ENCODE measurements at regions not wholly inside any gene's neighbourhood (a gene's known extent, or its start where the extent isn't known, plus 50 kb on each side); places are given as distances from the start of the nearest gene placed in this dataset.
A peak's percentile ranks its signal among the peaks of the same experiment; 100 is the strongest.

DNA sequence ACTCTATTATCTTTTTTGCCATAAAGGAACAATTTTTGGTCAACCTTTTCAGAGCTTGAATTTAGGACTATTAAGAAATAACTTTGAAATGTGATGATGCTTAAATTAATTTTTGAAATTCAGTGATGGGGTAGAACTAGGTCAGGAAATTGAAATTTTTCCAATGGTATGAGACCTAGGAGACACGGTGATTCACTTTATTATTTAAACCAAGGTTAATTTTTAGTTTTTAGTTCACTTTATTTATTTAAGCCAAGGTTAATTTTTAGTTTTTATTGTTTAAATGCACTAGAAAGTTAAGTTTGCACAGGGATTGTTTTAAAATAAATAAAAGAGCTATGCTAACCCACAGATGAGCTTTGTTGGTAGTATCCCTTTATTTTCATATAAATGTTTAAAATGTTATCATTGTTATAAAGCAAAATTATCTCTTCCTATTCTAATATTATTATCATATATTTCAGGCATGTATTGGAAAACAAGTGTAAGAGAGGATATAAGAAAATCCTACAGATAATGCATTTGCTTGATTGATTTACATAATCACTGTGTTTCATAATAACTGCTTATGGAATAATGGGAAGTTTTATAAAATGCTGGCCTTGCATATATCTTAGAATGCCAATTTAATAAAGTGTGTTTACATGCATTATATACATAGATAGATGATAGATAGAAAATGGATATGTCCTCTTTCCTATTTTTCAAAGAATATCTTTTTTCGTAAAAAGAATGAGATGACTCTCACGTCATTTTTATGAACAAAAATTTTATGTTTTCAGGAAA lies 163.6 kb downstream of the HGF start:
- no peak for DNase-seq

DNA sequence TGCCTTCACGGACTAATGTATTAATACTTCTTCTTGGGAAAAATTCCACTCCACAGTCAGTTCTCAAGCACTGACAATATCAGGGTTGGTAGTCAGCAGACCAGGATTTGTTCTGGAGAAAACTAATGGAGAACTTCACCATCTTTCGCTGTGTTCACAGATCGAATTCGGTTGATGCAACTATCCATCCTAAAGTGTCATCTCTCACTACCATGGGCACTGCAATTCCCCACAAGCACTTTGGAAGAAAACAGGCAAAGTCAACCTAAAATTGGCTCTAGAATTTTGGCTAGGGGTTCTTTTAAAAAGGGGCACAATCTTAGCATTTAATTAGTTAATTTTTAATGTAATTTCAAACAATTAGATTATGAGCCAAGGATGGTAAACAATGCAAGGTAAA lies 164.4 kb downstream of the HGF start:
- no peak for DNase-seq

DNA sequence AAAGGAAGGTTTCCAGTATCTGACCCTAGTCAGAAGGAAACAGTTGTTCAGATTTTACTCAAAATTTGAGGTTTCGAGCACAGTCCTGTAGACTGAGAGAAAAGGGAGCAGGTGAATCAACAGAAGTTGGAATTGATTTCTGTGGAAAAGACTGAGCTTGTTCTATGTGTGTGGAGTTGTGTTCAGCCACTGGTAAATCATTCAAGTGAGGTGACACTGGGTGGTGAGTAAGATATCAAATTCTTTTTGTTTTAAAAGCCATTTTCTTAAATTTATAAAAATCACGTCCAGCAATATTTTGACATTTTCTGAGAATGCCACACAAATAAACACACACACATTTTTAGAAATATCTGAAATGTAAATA lies 165.1 kb downstream of the HGF start:
- DNase-seq, result no peak

DNA sequence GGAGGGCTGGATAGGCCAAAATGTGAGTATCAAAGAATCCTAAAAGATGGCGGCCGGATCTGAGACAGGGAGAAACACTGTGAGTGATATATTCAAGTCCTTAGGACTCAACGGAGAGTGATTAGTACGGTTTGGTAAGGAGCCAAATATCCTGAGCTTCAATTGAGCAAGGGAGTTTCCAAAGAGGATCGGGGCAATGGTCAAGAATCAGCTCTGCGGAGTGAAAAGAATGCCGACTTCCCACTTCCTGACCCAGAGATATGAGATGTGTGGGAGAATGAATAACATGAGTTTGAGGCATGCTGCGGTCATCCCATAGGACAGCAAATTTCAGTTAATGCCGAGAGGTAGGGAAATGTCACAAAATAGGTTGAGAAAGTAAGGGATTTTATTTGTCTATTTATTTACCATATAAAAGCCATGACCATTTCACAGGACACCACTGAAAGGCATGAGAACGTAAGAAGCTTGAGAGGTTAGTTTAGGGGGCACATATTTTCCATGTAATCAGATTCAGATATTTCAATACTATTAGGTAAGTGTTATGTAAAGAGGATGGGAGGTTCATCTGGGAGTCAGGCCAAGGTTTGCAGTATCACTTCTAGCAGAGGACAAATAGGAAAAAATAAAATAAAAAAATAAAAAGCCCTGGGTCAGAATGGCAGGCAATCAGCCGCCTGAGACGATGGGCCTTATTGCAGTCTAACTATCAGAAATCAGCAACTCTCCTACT lies 165.6 kb downstream of the HGF start:
- DNase-seq, result peak; percentile 32

DNA sequence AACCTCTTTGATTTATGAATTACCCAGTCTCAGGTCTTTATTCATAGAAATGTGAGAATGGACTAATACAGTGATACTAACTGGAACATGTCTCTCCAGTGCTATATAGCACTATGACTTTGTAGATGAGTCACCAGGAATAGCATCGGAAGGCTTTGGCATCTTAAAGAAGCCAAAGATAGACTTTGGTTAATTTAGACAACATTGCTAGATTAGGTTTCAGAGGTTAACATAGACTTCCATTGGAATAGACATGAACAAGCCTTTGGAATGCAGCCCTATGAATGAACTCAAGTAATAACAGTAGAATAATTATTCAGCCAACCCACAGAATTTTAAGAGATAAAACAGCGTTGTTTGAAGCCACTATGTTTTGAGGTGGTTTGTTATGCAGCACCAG lies 169.2 kb downstream of the HGF start:
- DNase-seq, result no peak

DNA sequence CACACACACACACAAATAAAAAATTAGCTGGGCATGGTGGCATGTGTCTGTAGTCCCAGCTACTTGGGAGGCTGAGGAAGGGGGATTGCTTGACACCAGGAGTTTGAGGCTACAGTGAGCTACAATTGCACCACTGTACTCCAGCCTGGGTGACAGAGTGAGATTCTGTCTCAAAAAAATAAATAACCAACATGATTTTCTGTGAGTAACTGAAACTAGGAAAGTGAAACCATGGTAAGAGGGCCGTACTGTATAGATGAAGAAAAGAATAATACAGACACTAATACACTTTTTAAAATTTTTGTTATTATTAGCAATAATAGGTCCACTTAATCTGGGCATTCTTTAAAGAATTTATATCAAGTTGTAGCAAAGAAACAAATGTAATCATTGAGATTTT lies 170.9 kb downstream of the HGF start:
- DNase-seq, result no peak

DNA sequence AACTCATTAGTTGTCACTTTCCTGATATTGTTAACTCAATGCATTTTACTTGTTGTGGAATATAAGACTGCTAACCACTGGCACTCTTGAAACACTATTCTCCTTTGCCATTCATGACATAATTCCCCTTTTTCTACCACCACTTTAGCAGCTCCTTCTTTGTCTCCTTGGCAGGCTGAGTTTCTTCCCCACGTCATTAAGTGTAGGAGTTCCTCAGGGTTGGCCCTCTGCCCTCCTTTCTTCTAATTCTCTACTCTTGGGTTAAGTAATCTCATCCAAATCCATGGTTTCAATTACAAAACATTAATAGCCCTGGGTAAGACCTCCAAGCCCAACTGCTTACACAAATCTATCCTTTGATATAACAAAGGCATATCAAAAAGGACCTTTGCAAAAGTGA lies 175.1 kb downstream of the HGF start:
- no peak for DNase-seq

DNA sequence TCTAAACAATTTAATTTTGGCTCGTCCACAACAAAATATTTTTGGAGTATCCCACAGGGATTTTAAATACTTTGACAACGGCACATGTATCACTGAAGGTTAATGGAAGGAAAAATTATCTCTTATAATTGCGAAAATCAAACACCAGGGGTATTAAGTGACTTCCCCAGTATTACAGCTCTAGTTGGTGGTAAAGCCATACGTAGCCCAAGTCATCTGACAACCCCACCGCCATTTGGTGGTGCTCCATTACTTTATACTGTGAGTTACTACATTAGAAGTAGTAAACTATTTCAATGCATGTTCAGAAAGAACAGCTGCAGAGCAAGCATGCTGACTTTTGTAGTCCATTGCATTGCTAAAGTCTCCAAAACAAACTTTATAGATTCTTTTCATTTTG lies 179.7 kb downstream of the HGF start:
- no peak for DNase-seq

DNA sequence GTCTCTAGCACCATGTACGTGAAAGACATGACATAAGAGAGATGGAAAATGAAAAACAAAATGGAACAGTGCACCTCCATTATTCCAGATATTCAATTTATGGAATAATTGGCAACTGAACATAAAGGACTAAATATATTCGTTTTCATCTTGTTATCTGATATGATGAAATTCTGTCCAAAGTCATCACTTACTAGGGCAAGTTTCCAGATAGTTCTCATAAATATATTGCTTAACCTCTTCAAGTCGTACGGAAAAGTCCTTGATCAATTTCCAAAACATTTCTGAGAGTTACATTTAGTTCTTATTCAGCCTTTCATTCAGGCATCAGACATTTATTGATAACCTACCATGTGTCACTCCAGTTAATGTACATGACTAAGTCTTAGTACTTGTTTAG lies 185.2 kb downstream of the HGF start:
- no peak for DNase-seq

DNA sequence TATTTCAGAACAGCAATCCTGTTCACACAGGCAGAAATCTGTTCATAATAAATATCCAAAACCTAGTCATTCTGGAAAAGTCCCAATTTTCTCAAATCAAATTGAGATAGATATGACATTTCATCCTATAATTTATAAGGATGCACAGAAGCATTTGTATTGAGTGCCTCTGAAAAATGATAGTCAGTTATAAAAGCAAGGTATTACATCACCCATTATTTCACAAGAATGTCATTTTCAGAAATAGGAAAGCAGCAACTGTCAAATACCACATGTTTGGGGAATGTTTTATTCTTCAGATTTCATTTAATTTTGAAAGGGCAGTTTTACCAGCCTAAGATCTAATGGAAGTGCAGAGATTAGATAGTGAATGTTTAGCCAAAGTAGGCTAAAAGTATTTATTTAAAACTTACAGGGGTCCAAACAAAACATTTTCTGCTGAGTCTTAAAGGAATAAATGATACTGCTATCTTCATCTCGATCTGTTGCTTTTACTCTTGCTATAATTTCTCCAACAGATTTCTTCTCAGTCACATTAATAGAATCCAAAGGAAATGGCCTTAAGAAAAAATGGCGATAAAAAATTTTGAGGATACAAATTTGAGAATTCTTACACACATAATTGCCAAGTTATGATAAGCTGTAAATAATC lies 185.8 kb downstream of the HGF start:
- no peak for DNase-seq

DNA sequence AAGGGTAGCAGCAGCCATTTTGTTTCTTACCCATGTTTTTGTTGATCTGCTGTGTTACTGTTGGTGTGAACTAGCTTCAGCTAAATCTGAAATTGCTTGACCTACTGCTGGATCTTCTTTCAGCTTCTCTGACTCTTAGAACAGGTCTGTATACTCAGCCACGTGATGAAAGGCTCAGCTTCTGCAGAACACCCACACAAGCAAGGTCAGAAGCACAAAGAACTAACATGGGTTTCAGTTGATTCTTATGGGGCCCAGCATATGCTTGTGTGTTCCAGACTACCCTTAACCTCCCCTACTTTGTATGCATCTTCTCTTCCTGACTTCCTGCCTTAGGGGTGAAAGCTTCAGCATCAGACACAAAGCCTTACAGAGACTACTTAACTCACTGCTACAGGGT lies 186.8 kb downstream of the HGF start:
- no peak for DNase-seq

DNA sequence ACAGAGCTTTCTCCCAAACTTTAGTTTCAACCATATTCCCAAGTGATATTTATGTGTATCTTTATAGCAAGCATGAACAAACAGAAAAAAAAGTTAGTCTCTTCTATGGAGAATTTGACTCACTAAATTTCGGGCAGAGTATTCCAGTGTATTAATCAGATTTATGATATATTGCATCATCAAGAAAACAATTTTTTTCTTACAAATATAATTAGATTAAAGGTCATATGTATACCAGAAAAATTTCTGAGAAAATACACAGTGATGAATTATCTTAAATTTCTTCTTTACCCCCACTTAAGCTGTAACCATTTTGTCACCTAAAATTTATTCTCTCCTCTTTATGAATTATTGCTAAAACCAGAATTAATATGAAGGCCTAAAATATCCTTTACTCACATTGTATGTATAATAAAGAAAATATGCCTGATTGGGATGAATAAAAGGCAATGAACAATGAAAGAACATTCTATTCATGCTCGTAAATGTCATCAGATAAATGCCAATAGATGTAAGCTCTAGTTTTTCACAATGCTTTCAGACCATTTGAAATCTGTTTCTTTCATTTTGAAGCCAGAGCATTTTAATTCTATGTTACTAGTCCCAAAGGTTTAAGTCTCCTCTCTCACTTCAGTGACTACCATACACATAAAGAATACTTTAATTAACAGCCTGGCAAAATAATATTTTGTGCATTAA lies 192.1 kb downstream of the HGF start:
- no peak for DNase-seq

DNA sequence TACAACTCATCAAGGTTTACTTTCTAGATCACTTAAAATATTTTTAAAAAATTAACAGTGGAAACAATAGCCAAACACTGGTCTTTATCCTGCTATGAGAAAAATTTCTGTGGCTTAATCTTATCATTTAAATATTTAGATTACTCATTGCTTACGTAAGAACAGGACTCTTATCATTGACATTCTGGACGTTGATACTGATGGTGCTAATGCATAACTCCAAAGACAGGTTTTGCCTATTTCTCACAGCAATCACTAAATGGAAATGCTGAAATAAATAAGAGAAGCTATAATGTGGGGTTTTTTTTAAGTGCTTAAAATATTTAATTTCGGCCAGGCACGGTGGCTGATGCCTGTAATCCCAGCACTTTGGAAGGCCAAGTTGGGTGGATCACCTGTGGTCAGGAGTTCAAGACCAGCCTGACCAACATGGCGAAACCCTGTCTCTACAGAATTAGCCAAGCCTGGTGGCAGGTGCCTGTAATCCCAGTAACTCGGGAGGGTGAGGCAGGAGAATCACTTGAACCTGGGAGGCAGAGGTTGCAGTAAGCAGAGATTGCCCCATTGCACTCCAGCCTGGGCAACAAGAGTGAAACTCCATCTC lies 195.0 kb downstream of the HGF start:
- no peak for DNase-seq

DNA sequence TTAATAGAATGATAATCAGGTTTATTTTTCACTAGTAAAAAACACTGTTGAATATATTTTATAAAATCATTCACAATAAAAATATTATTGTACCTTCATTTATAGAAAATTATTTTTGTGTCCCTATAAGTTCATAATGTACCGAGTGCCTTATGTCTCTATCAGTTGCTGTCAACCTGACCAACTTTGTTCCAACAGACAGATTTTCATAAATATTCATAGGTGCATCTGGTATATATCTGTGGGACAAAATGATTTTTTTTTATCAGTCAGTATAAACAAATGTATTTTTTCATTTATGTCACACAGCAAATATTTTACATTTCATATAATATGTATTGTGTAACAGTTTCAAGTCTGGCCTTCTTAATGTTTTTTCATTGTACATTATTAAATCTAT lies 195.9 kb downstream of the HGF start:
- DNase-seq, result no peak

DNA sequence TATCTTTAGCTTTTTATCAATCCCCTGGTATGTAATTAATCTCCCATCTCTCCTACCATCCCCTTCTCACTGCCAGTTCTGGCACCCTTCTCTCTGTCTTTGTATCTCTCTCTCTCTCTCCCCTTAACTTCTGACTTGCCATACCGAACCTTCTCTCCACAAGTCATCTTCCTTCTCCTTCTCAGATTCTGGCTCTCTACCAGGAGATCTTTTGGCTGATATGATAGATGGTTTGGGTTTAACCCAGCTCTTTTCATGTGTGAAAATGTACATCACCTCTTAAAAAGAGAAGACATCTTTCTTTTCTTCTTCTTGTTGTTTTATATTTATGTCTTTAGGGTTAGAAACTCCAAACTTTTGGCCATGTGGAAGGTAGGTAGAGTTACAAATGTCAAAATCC lies 196.7 kb downstream of the HGF start:
- no peak for DNase-seq

DNA sequence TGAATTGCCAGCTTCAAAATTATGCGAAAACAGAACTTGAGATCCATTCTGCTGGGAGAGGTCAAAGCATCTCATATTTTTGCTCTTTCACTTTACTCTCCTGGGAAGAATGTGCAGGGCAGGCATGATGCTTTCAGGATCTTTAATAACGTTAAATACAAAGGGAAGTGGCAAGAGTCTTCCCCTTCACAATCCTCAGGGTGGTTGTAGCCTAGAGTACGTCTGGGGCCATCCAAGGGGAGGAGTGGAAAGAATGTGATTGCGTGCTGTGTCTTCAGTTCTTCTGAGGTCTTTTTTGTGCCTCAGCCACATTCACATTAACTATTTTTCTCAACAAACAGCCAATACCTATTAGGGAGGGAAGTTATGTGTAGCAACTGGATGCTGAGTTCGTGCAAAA lies 207.3 kb downstream of the HGF start:
- DNase-seq, result no peak

DNA sequence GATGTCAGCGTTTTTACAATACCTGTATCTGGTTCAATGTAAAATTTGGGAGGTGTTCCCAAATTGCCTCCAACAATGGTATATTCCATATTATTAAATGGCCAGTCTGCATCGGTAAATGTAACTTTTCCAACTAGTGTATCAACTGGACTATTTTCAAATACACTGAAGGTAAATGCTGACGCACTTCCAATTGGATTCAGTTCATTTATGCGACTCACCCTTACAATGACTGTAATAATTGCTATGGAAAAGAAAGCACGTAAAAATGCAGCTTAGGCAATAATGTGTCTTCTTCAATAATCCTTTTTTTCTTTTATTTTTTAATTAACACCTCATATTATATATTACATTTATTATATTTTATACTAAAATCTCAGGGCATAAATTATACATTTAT lies 209.1 kb downstream of the HGF start:
- DNase-seq, result no peak

DNA sequence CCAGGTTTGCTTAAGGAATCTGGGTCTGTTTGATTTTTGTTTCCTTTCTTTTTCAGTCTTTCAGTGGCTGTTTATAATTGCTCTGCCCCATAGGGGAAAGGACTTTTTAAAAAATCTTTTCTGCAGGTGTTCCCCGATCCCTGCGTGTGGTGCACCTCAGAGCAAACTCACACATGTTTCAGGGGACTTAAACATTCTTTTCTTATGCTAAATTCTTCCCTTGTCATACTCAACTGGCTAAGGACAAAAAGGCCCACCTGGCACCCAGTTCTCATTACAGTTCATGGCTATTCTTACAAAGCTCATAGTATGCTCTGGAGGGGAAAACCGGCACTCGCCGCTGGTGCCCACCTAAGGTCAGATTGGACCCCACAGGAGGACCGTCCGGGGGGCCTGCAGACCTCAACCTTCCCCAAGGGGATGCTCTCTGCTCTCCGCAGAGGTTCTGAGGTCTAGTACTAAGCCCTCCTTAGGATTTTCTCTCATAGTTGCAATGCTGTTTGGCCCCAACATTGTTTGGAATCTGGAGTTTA lies 220.3 kb downstream of the HGF start:
- DNase-seq, result no peak

DNA sequence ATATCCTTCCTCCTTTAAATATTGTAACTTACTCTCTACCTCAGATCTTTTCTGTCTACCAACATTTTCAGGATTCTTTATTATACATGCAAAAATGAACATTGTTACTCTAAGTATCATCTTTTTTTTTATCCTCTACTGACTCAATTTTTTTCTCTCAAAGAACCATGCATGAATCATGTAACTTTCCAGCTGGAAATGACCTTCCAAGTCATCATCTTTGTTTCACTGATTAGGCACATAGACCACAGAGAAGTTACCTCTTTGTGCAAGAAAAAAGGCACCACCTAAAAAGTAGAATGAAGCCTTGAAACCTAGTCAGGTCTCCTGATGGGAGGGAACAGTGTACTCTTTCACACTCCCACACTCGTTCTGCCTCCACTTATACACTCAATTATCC lies 234.9 kb downstream of the HGF start:
- no peak for DNase-seq

DNA sequence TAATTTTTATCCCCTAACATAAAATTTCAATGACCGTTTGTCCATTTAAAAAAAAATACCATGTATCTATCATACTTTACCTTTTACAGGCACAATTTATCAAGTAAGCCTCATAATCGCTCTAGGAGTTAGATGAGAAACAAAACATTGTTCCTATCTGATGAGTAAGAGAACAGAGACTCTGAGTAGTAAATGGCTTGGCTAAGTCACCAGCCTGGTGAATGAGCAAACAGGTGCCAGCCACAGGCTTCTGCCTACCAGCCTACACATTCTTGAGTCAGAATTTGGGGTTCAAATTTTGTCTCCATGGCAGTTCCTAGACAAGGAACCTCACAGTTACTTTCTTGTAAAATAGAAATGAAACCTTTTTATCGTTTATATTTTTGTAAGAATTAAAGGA lies 235.4 kb downstream of the HGF start:
- no peak for DNase-seq

DNA sequence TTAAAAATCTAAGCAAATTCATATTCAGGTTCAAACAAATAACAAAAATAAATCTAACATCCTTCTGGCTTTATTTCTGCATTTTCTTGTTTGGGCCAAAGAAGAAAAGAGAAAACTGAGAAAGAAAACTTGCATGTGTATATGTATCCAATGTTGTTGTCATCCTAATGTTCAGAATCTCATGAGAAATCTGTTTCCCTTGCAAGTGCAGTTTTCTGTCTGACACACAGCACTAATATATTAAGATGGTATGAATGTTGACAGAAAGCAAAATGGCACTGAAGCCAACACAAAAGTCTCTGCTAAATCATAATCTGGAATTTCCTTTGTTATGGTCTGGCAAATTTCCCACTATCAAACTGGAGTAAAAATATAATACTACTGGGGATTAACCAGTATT lies 235.9 kb downstream of the HGF start:
- no peak for DNase-seq

DNA sequence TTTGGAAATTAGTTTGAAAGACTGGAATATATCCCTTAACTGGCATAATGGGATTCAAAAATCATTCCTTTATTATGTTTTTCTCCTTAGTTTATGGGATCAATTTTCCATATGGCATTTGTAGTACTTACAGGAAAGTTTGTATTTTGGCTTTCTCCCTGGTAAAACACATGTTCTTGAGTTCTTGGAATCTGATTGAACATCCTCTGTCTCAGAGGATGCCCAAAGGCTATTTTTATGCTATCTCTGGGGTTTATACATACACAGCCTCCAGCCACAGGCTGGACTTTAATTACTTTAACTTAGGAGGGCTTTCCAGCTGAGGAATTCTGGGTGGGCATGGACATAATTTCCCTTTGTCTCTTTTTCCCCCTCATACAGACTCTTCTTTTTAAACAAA lies 236.4 kb downstream of the HGF start:
- no peak for DNase-seq

DNA sequence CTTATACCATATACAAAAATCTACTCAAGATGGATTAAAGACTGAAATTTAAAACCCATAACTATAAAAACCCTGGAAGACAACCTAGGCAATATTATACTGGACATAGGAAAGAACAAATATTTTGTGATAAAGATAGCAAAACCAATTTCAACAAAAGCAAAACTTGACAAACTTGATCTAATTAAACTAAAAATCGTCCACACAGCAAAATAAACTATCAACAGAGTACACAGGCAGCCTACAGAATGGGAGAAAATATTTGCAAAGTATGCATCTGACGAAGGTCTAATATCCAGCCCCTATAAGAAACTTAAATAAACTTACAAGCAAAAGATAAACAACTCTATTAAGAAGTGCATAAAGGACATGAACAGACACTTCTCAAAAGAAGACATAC lies 240.1 kb downstream of the HGF start:
- no peak for DNase-seq

All from T1000 (cell line).